Gastroesophageal sphincter (tissue), 3 donors: ENCODE measurements at regions not wholly inside any gene's neighbourhood (a gene's known extent, or its start where the extent isn't known, plus 50 kb on each side); places are given as distances from the start of the nearest gene placed in this dataset.

Source experiments
- CTCF ChIP-seq, 4 experiments: fragments of 200-600 bp in 2 of 4; fragments of 450-650 bp in 2 of 4; sonication (generic) in 1 of 4; IDR thresholded peaks; one replicate each; pipeline ENCODE4 v1.5.1; 2017 to 2019; ENCODE audit warnings: antibody characterized with exemption in 4 of 4, mild to moderate bottlenecking in 2 of 4, moderate library complexity in 2 of 4
- EP300 ChIP-seq: sonication (generic); formaldehyde crosslinking; IDR thresholded peaks from one replicate; pipeline ENCODE4 v1.6.1; 2017; ENCODE audit warnings: antibody characterized with exemption, mild to moderate bottlenecking
- POLR2A ChIP-seq, 2 donors: fragments of 450-650 bp; IDR thresholded peaks; one replicate each; pipeline ENCODE4 v1.6.1; 2017; ENCODE audit warnings: antibody characterized with exemption in 2 of 2, mild to moderate bottlenecking in 2 of 2, moderate library complexity in 1 of 2
- POLR2AphosphoS5 ChIP-seq: sonication (generic); formaldehyde crosslinking; IDR thresholded peaks from one replicate; pipeline ENCODE4 v1.6.1; 2017; ENCODE audit warnings: antibody characterized with exemption

- no peak for TF ChIP-seq POLR2A (IDR thresholded peaks at IDR 0.05)
- TF ChIP-seq CTCF (IDR thresholded peaks at IDR 0.05), result no peak
- TF ChIP-seq EP300, result no peak
- no peak for TF ChIP-seq POLR2AphosphoS5
Observed at GRCh38 chr12:84631020-84631419, 281.6 kb downstream of the SLC6A15 start.
